Naive thymus-derived CD8-positive, alpha-beta T cell (primary cell): ENCODE measurements at regions not wholly inside any gene's neighbourhood (a gene's known extent, or its start where the extent isn't known, plus 50 kb on each side); places are given as distances from the start of the nearest gene placed in this dataset.

Experiments used
- ATAC-seq, 2 donors: fragments of 150-1000 bp; cut with Tn5 transposase in 1 of 2; sonication (Bioruptor Pico), chemical (Tn5 transposase) in 1 of 2; 1 replicate in 1 of 2; 2 replicates in 1 of 2; pipeline ENCODE4 v1.10.0; 2021; ENCODE audit warnings: mild to moderate bottlenecking in 2 of 2, moderate library complexity in 2 of 2
- POLR2A ChIA-PET: fragments of 350-600 bp; sonication (Branson Sonifier 250); formaldehyde crosslinking; loops from one replicate; lab custom pipeline; 2021; ENCODE audit warnings: antibody characterized with exemption; lab: Charles Lee
- DNase-seq, 10 donors: peaks; one replicate each; pipeline versions ENCODE4 v3.0.0 to v3.0.0-alpha.2; 2020 to 2022
- H3K27ac Mint-ChIP-seq, 10 donors: one replicate each; pipeline ENCODE4 v1.8.0; 2020 to 2022; ENCODE audit warnings: mild to moderate bottlenecking in 10 of 10, mixed read lengths in 10 of 10, moderate library complexity in 4 of 10, inconsistent platforms in 1 of 10
- H3K27me3 Mint-ChIP-seq, 5 donors: one replicate each; pipeline ENCODE4 v1.8.0; 2021 to 2022; ENCODE audit warnings: mixed read lengths in 5 of 5
- H3K36me3 Mint-ChIP-seq, 3 donors: one replicate each; pipeline ENCODE4 v1.8.0; 2020 to 2022; ENCODE audit warnings: mixed read lengths in 3 of 3, mild to moderate bottlenecking in 2 of 3, inconsistent platforms in 1 of 3
- H3K4me1 Mint-ChIP-seq, 4 donors: one replicate each; pipeline ENCODE4 v1.8.0; 2021 to 2022; ENCODE audit warnings: mixed read lengths in 4 of 4
- H3K4me3 Mint-ChIP-seq, 10 donors: one replicate each; pipeline ENCODE4 v1.8.0; 2020 to 2022; ENCODE audit warnings: mild to moderate bottlenecking in 10 of 10, mixed read lengths in 10 of 10, moderate library complexity in 6 of 10, inconsistent platforms in 1 of 10
- H3K9me3 Mint-ChIP-seq, 9 donors: one replicate each; pipeline ENCODE4 v1.8.0; 2020 to 2022; ENCODE audit warnings: mixed read lengths in 9 of 9, mild to moderate bottlenecking in 3 of 9, inconsistent platforms in 1 of 9, moderate library complexity in 1 of 9

- peaks cover 0 to 2% (median 0%) of the 10 kb centered on the region in 9 donors for H3K9me3 Mint-ChIP-seq
- ATAC-seq (no peak), DNase-seq (no peak)
- no peak overlapping the region for H3K27ac Mint-ChIP-seq
- POLR2A ChIA-PET: no interaction called here
- peaks cover 2 to 38% (median 26%) of the 10 kb centered on the region in 5 donors for H3K27me3 Mint-ChIP-seq
- peaks cover 0 to 8% (median 3%) of the 10 kb centered on the region in 3 donors for H3K36me3 Mint-ChIP-seq
- no peak overlapping the region for H3K4me3 Mint-ChIP-seq
- H3K4me1 Mint-ChIP-seq: no peaks in the 10 kb centered on the region
Observed at GRCh38 chr16:50853329-50853728, 111.4 kb downstream of the CYLD start.
